H1 (cell line): ENCODE measurements at regions not wholly inside any gene's neighbourhood (a gene's known extent, or its start where the extent isn't known, plus 50 kb on each side); places are given as distances from the start of the nearest gene placed in this dataset.

ENCODE experiments used
- ATF2 ChIP-seq: IDR thresholded peaks from 2 replicates; pipeline ENCODE4 v1.6.1; 2012; ENCODE audit warnings: low read length, inconsistent platforms
- ATF3 ChIP-seq: IDR thresholded peaks from 2 replicates; pipeline ENCODE4 v1.6.1; 2011; ENCODE audit warnings: low read depth, mild to moderate bottlenecking, low read length; ENCODE audit not compliant: insufficient read depth
- CHD7 ChIP-seq: fragments of 300-600 bp; sonication (generic); IDR thresholded peaks from 2 replicates; pipeline ENCODE4 v1.7.1; 2012; ENCODE audit warnings: low read length, moderate library complexity, mild to moderate bottlenecking, inconsistent platforms; ENCODE audit not compliant: insufficient replicate concordance
- CTCF ChIP-seq, 3 experiments: IDR thresholded peaks; 1 replicate in 2 of 3; 2 replicates in 1 of 3; pipeline versions ENCODE4 v1.5.1 to v1.6.1; 2011; ENCODE audit warnings: low read length in 3 of 3, mild to moderate bottlenecking in 3 of 3, inconsistent platforms in 2 of 3, low read depth in 1 of 3, moderate library complexity in 1 of 3; ENCODE audit not compliant: insufficient read depth in 1 of 3; ENCODE audit errors: control extremely low read depth in 1 of 3
- JUND ChIP-seq: IDR thresholded peaks from 2 replicates; pipeline ENCODE4 v1.6.1; 2011; ENCODE audit warnings: mild to moderate bottlenecking, improper control_type of control experiment, low read length
- KDM1A ChIP-seq: fragments of 200-600, 300-600 bp; sonication (generic); IDR thresholded peaks from 2 replicates; pipeline ENCODE4 v1.7.1; 2016; ENCODE audit warnings: mild to moderate bottlenecking, low read length, borderline replicate concordance
- POLR2A ChIP-seq, 2 experiments: IDR thresholded peaks; 1 replicate in 1 of 2; 2 replicates in 1 of 2; pipeline ENCODE4 v1.6.1; 2011; ENCODE audit warnings: low read depth in 2 of 2, low read length in 2 of 2, mild to moderate bottlenecking in 2 of 2; ENCODE audit errors: control extremely low read depth in 1 of 2
- POLR2AphosphoS5 ChIP-seq: IDR thresholded peaks from 2 replicates; pipeline ENCODE4 v1.6.1; 2011; ENCODE audit warnings: low read depth, low read length
- RFX5 ChIP-seq: IDR thresholded peaks from 2 replicates; pipeline ENCODE4 v1.6.1; 2011; ENCODE audit warnings: low read depth, low read length, improper control_type of control experiment, borderline replicate concordance
- SP2 ChIP-seq: IDR thresholded peaks from 2 replicates; pipeline ENCODE4 v1.6.1; 2012; ENCODE audit warnings: mild to moderate bottlenecking, low read length, inconsistent platforms
- SP4 ChIP-seq: IDR thresholded peaks from 2 replicates; pipeline ENCODE4 v1.6.1; 2012; ENCODE audit warnings: low read length, inconsistent platforms
- ZNF274 ChIP-seq: IDR thresholded peaks from 2 replicates; pipeline ENCODE4 v1.7.0; 2012; ENCODE audit warnings: low read length, borderline replicate concordance; ENCODE audit errors: extremely low read depth

GRCh38 chr2:43090317-43090716, 136.1 kb downstream of the ZFP36L2 start:
- TF ChIP-seq POLR2A (IDR thresholded peaks at IDR 0.05; ENCODE audit: control extremely low read depth in 1 of 2, low read depth in 2 of 2, low read length in 2 of 2), result no peak
- no peak for TF ChIP-seq JUND
- TF ChIP-seq CTCF (IDR thresholded peaks at IDR 0.05; ENCODE audit: control extremely low read depth in 1 of 3, insufficient read depth in 1 of 3, low read depth in 1 of 3, low read length in 3 of 3), result no peak
- TF ChIP-seq ATF3, result no peak
- no peak for TF ChIP-seq SP4
- no peak for TF ChIP-seq ZNF274
- TF ChIP-seq ATF2, result no peak
- TF ChIP-seq POLR2AphosphoS5, result no peak
- no peak for TF ChIP-seq SP2
- TF ChIP-seq CHD7, result no peak
- no peak for TF ChIP-seq RFX5
- TF ChIP-seq KDM1A, result no peak
